HK-2 (cell line): ENCODE measurements at regions not wholly inside any gene's neighbourhood (a gene's known extent, or its start where the extent isn't known, plus 50 kb on each side); places are given as distances from the start of the nearest gene placed in this dataset.

ENCODE experiments used
- DNase-seq: peaks from one replicate; pipeline ENCODE4 v3.0.0-alpha.2; 2018; ENCODE audit not compliant: unreplicated experiment

GRCh38 chr1:226816576-226816975 lies 53.8 kb upstream of the PSEN2 start:
- DNase-seq: peak; percentile 24

GRCh38 chr1:226814751-226815537 lies 55.5 kb upstream of the PSEN2 start:
- peak; percentile 69 for DNase-seq

- no peak for DNase-seq
Measured at GRCh38 chr1:226813671-226814591, 56.5 kb upstream of the PSEN2 start.

GRCh38 chr1:226810681-226811080 lies 59.7 kb upstream of the PSEN2 start:
- no peak for DNase-seq

- no peak for DNase-seq
Measured at GRCh38 chr1:226809785-226810571, 60.4 kb upstream of the PSEN2 start.

GRCh38 chr1:226808501-226808900 lies 61.9 kb upstream of the PSEN2 start:
- no peak for DNase-seq

GRCh38 chr1:226806988-226807387 lies 63.4 kb upstream of the PSEN2 start:
- DNase-seq: no peak

- DNase-seq: no peak
Measured at GRCh38 chr1:226804907-226805759, 65.3 kb upstream of the PSEN2 start.

- no peak for DNase-seq
Measured at GRCh38 chr1:226800763-226801380, 61.8 kb upstream of the ITPKB start.

GRCh38 chr1:226799634-226800281 lies 60.7 kb upstream of the ITPKB start:
- no peak for DNase-seq

- no peak for DNase-seq
Measured at GRCh38 chr1:226798427-226799411, 59.6 kb upstream of the ITPKB start.

- no peak for DNase-seq
Measured at GRCh38 chr1:226797151-226797550, 58.1 kb upstream of the ITPKB start.

GRCh38 chr1:226793620-226794276 lies 54.7 kb upstream of the ITPKB start:
- no peak for DNase-seq

GRCh38 chr1:226792368-226792767 lies 53.3 kb upstream of the ITPKB start:
- DNase-seq: no peak

GRCh38 chr1:226790545-226791181 lies 51.6 kb upstream of the ITPKB start:
- no peak for DNase-seq

- no peak for DNase-seq
Measured at GRCh38 chr1:226788965-226789364, 49.9 kb upstream of the ITPKB start.
